Lung (tissue), 11 donors: ENCODE measurements at regions not wholly inside any gene's neighbourhood (a gene's known extent, or its start where the extent isn't known, plus 50 kb on each side); places are given as distances from the start of the nearest gene placed in this dataset.

Experiments used
- ATAC-seq: fragments of 200-7000 bp; cut with Tn5 transposase; one replicate; pipeline ENCODE4 v1.9.1; 2020; ENCODE audit warnings: moderate number of reproducible peaks; ENCODE audit not compliant: insufficient read depth, low FRiP score
- DNase-seq, 3 donors: peaks; one replicate each; pipeline ENCODE4 v3.0.0-alpha.2; 2013 to 2017
- H3K27ac ChIP-seq, 2 donors: one replicate each; pipeline ENCODE4 v1.5.1; 2013; ENCODE audit warnings: mild to moderate bottlenecking in 2 of 2, moderate library complexity in 2 of 2, control low read depth in 1 of 2, inconsistent platforms in 1 of 2, low read depth in 1 of 2, low read length in 1 of 2
- H3K27me3 ChIP-seq, 3 donors: one replicate each; pipeline ENCODE4 v1.5.1; 2013; ENCODE audit warnings: low read length in 2 of 3; ENCODE audit not compliant: control insufficient read depth in 3 of 3, insufficient read depth in 3 of 3
- H3K36me3 ChIP-seq, 4 donors: one replicate each; pipeline ENCODE4 v1.5.1; 2013; ENCODE audit warnings: low read length in 4 of 4, mild to moderate bottlenecking in 1 of 4, moderate library complexity in 1 of 4; ENCODE audit not compliant: control insufficient read depth in 4 of 4, insufficient read depth in 4 of 4
- H3K4me1 ChIP-seq, 5 donors: one replicate each; pipeline ENCODE4 v1.5.1; 2013; ENCODE audit warnings: low read length in 5 of 5, mild to moderate bottlenecking in 2 of 5, moderate library complexity in 1 of 5; ENCODE audit not compliant: control insufficient read depth in 5 of 5, insufficient read depth in 5 of 5
- H3K4me3 ChIP-seq: one replicate; pipeline ENCODE4 v1.5.1; 2013; ENCODE audit warnings: mild to moderate bottlenecking, control low read depth, moderate library complexity
- H3K9ac ChIP-seq, 2 donors: one replicate each; pipeline ENCODE4 v1.5.1; 2013; ENCODE audit warnings: low read length in 2 of 2, control low read depth in 1 of 2; ENCODE audit not compliant: insufficient read depth in 1 of 2
- H3K9me3 ChIP-seq, 4 donors: one replicate each; pipeline ENCODE4 v1.5.1; 2013; ENCODE audit warnings: low read length in 3 of 4, mild to moderate bottlenecking in 1 of 4, moderate library complexity in 1 of 4; ENCODE audit not compliant: control insufficient read depth in 4 of 4, insufficient read depth in 3 of 4
- WGBS, 2 donors: extraction: QIAGEN DNeasy Blood & Tissue Kit; methylation state at CpG; one replicate each; pipeline ENCODE4 v1.1.7; 2013; 5-methylcytosine and 5-hydroxymethylcytosine counted together
- TF ChIP-seq, protein P1 (sequence below): IDR thresholded peaks from 2 replicates; pipeline ENCODE4 v1.5.1; 2012; ENCODE audit warnings: mild to moderate bottlenecking; ENCODE audit errors: control extremely low read depth, extremely low read depth
- donor health status: control.
- donor health status: control.
- donor health status: Bipolar disorder and iron deficiency.
- donor health status: healthy.
- donor health status: DM: yes; HTN: yes; CAD: no.

DNA sequence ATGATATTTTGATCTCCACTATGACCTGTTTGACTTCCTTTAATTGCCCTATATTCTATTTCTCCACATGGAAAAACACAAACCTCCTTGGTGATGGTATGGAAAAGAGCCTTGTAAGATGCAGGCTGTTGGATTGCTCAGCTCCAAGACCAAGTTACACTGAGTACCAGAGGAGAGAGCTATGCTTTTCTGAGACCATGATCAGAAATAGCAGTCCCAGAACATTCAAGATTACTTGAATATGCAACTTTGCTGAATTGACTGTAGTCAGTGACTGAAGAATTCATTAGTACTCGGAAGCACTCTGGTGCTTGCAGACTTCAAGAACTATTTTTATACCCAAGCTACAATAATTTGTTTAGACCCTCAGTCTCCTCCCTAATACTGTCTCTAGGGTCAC is 310.6 kb upstream of the FSIP2 start:
- Histone ChIP-seq H3K9me3 (no peaks in the 10 kb centered on the region), H3K27me3 (no peaks in the 10 kb centered on the region), H3K36me3 (no peaks in the 10 kb centered on the region), H3K4me3 (no peak overlapping the region), H3K4me1 (no peaks in the 10 kb centered on the region), H3K9ac (no peak overlapping the region), H3K27ac (no peak overlapping the region)
- WGBS, 2 donors, result 30 to 85% methylated on average over 1 of the region's 1 CpG
- TF ChIP-seq, protein P1, sequence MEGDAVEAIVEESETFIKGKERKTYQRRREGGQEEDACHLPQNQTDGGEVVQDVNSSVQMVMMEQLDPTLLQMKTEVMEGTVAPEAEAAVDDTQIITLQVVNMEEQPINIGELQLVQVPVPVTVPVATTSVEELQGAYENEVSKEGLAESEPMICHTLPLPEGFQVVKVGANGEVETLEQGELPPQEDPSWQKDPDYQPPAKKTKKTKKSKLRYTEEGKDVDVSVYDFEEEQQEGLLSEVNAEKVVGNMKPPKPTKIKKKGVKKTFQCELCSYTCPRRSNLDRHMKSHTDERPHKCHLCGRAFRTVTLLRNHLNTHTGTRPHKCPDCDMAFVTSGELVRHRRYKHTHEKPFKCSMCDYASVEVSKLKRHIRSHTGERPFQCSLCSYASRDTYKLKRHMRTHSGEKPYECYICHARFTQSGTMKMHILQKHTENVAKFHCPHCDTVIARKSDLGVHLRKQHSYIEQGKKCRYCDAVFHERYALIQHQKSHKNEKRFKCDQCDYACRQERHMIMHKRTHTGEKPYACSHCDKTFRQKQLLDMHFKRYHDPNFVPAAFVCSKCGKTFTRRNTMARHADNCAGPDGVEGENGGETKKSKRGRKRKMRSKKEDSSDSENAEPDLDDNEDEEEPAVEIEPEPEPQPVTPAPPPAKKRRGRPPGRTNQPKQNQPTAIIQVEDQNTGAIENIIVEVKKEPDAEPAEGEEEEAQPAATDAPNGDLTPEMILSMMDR, result no peak
- ATAC-seq (no peak), DNase-seq (no peak)

DNA sequence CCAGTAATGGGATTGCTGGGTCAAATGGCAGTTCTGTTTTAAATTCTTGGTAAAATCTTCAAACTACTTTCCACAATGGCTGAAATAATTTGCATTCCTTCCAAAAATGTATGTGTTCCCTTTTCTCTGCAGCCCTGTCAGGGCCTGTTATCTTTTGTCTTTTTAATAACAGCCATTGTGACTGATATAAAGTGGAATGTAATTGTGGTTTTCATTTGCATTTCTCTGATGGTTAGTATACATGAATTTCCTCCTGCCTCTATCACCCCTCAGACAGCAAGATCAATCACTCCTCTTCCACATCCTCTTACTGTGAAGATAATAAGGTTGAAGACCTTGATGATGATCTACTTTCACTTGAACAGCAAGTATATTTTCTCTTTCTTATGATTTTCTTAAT is 304.8 kb upstream of the FSIP2 start:
- DNase-seq, result no peak
- TF ChIP-seq, protein P1, result no peak
- Histone ChIP-seq H3K27me3 (no peaks in the 10 kb centered on the region), H3K36me3 (no peaks in the 10 kb centered on the region), H3K9ac (no peak overlapping the region), H3K4me1 (no peaks in the 10 kb centered on the region), H3K27ac (no peak overlapping the region), H3K4me3 (no peak overlapping the region), H3K9me3 (no peaks in the 10 kb centered on the region)
- no peak for ATAC-seq

DNA sequence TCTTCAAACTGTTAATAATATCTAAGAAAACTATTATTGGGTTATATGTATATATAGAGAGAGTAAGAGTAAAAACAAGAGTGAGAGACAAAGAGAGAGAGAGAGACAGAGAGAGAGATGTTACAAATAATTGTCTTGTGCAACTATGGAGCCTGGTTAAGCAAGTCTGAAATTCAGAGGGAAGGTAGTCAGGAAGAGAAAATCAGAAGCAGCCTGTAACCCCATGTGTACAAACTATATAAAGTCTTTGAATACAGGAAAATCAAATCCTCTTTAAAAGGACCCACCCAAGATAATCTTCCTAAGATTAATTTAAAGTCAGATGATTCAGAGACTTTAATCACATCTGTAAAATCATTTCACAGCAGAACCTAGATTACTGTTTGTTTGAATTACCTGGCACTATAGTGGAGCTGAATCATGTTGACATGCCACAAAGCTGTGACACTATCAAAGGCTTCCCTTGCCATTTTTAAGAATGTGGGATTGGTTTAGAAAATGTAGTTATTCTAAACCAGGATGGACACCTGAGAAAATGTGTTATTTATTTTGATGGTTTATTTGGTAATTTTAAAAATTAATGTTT is 301.7 kb upstream of the FSIP2 start:
- Histone ChIP-seq H3K4me1 (no peaks in the 10 kb centered on the region), H3K36me3 (no peaks in the 10 kb centered on the region), H3K27me3 (no peaks in the 10 kb centered on the region), H3K4me3 (no peak overlapping the region), H3K9ac (no peak overlapping the region), H3K9me3 (no peaks in the 10 kb centered on the region), H3K27ac (no peak overlapping the region)
- DNase-seq (no peak), ATAC-seq (no peak)
- TF ChIP-seq, protein P1, result no peak

DNA sequence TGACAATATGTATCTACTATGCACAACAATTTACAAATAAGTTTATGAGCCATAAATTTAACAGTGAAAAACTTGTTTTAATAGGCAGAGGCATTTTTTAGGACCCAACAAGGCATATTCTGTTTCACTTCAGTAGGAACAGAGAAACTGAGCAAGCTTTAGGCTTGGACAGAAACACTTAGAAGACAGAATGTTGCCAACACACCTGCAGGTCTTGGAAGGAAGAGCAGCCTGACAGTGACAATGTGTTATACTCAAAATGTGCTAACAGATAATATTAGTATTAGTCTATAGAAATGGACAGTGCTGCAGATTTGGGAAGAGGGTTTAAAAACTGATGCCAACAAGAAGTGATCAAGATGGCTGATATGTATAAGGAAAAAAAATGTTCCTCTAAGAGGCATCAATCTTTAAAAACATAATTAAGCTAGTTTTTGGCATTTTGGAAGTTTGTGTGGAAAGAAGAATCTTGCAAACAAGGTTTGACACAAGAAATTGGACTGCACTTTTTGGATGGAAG is 297.1 kb upstream of the FSIP2 start:
- DNase-seq (no peak), ATAC-seq (no peak)
- H3K27me3 ChIP-seq, result no peaks in the 10 kb centered on the region
- H3K27ac ChIP-seq, result no peak overlapping the region
- no peaks in the 10 kb centered on the region for H3K9me3 ChIP-seq
- no peaks in the 10 kb centered on the region for H3K4me1 ChIP-seq
- H3K9ac ChIP-seq, result no peak overlapping the region
- TF ChIP-seq, protein P1, result no peak
- no peak overlapping the region for H3K4me3 ChIP-seq
- H3K36me3 ChIP-seq, result no peaks in the 10 kb centered on the region
